Astrocyte of the spinal cord (primary cell): ENCODE measurements at regions not wholly inside any gene's neighbourhood (a gene's known extent, or its start where the extent isn't known, plus 50 kb on each side); places are given as distances from the start of the nearest gene placed in this dataset.

Experiments
- DNase-seq: peaks from one replicate; pipeline ENCODE4 v3.0.0; 2011; ENCODE audit warnings: low read depth, low spot score
- H3K4me3 ChIP-seq: 2 replicates; pipeline ENCODE4 v1.5.1; 2011; ENCODE audit warnings: low read depth, mild to moderate bottlenecking, low read length, moderate library complexity
- in situ Hi-C: cut with HindIII; loops from 2 replicates; pipeline ENCODE4 v1.10.0; 2017; ENCODE audit warnings: low sequenced_read_pairs
- TF ChIP-seq, protein P1 (sequence below): IDR thresholded peaks from 2 replicates; pipeline ENCODE4 v1.5.1; 2012; ENCODE audit warnings: low read depth, mild to moderate bottlenecking, low read length, inconsistent platforms

DNA sequence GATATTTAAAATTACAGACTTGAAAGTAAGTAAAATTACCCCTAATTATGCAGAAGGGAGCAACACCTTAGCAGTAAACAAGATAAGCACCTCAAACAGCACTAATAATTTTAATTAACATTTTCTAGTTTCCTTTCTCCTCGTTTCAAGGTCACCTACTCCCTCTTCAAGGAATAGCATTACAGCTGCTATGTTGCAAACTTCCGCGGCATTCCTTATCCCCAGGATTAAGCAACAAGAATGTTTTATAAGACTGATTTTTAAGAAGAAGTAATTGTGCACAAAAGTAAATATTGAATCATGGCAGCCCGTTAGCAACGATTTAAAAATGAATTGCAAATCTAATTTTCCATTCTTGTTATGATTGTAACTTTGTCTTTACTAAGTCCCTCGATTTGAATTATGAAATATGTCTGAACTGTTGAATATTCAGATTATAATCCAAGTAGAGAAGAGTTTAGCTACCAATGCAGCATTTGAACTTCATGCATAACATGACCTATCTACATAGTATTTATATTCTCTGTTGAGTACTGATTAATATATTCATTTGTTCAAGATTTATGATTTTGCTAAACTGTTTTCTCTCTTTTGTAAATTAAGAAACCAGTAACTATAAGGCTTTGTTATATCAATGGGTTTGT is 593.5 kb upstream of the MGMT start:
- DNase-seq = no peak
- no peak overlapping the region for H3K4me3 ChIP-seq
- in situ Hi-C loops = no loop called here
- TF ChIP-seq, protein P1, sequence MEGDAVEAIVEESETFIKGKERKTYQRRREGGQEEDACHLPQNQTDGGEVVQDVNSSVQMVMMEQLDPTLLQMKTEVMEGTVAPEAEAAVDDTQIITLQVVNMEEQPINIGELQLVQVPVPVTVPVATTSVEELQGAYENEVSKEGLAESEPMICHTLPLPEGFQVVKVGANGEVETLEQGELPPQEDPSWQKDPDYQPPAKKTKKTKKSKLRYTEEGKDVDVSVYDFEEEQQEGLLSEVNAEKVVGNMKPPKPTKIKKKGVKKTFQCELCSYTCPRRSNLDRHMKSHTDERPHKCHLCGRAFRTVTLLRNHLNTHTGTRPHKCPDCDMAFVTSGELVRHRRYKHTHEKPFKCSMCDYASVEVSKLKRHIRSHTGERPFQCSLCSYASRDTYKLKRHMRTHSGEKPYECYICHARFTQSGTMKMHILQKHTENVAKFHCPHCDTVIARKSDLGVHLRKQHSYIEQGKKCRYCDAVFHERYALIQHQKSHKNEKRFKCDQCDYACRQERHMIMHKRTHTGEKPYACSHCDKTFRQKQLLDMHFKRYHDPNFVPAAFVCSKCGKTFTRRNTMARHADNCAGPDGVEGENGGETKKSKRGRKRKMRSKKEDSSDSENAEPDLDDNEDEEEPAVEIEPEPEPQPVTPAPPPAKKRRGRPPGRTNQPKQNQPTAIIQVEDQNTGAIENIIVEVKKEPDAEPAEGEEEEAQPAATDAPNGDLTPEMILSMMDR = no peak

- TF ChIP-seq, protein P1 = no peak
- no peak for DNase-seq
- no peak overlapping the region for H3K4me3 ChIP-seq
- in situ Hi-C loops = no loop called here
Observed at GRCh38 chr10:128874331-128874730, 592.7 kb upstream of the MGMT start.

- DNase-seq = no peak
- TF ChIP-seq, protein P1 = no peak
- in situ Hi-C loops = no loop called here
- H3K4me3 ChIP-seq = no peak overlapping the region
Observed at GRCh38 chr10:128875030-128875744, 591.9 kb upstream of the MGMT start.

GRCh38 chr10:128875956-128876736 is 590.9 kb upstream of the MGMT start:
- no peak for DNase-seq

GRCh38 chr10:128877141-128877540 is 589.9 kb upstream of the MGMT start:
- no peak for DNase-seq
- TF ChIP-seq, protein P1 = no peak
- in situ Hi-C loops = no loop called here
- no peak overlapping the region for H3K4me3 ChIP-seq

More at GRCh38 chr10:128875956-128876736, 590.9 kb upstream of the MGMT start:
- in situ Hi-C loops = no loop called here
- H3K4me3 ChIP-seq = no peak overlapping the region
- TF ChIP-seq, protein P1 = no peak

GRCh38 chr10:128877936-128878335 is 589.1 kb upstream of the MGMT start:
- in situ Hi-C loops = no loop called here
- TF ChIP-seq, protein P1 = no peak
- no peak overlapping the region for H3K4me3 ChIP-seq
- no peak for DNase-seq
